SK-N-SH treated with all-trans-retinoic acid at 6 μM for 48 hours (cell line): ENCODE measurements at regions not wholly inside any gene's neighbourhood (a gene's known extent, or its start where the extent isn't known, plus 50 kb on each side); places are given as distances from the start of the nearest gene placed in this dataset.

Source experiments
- ATAC-seq: fragments of 200-7000 bp; cut with Tn5 transposase; 3 replicates; pipeline ENCODE4 v1.9.1; 2020; ENCODE audit warnings: mild to moderate bottlenecking, moderate library complexity
- ARNTL ChIP-seq: fragments of 450-650 bp; formaldehyde crosslinking; IDR thresholded peaks from 2 replicates; pipeline ENCODE4 v1.5.0; 2020; ENCODE audit warnings: low read depth, mild to moderate bottlenecking, moderate library complexity, borderline replicate concordance
- BACH2 ChIP-seq: fragments of 250-450 bp; sonication (Bioruptor Pico); IDR thresholded peaks from 2 replicates; pipeline ENCODE4 v1.9.0; 2021; ENCODE audit warnings: mild to moderate bottlenecking, borderline replicate concordance
- CSDC2 ChIP-seq: fragments of 250-450 bp; sonication (Bioruptor Pico); IDR thresholded peaks from 2 replicates; pipeline ENCODE4 v1.5.0; 2020; ENCODE audit warnings: mild to moderate bottlenecking, moderate library complexity
- GLIS3 ChIP-seq: fragments of 250-450 bp; sonication (Bioruptor Pico); IDR thresholded peaks from 2 replicates; pipeline ENCODE4 v1.5.0; 2020; ENCODE audit warnings: mild to moderate bottlenecking, moderate library complexity
- ISL1 ChIP-seq: fragments of 250-450 bp; sonication (Bioruptor Pico); IDR thresholded peaks from 2 replicates; pipeline ENCODE4 v2.1.2; 2022; ENCODE audit warnings: mild to moderate bottlenecking, moderate library complexity
- PPARA ChIP-seq: fragments of 250-450 bp; sonication (Bioruptor Pico); IDR thresholded peaks from 2 replicates; pipeline ENCODE4 v1.5.0; 2020; ENCODE audit warnings: mild to moderate bottlenecking, borderline replicate concordance
- RARB ChIP-seq: fragments of 250-450 bp; sonication (Bioruptor Pico); IDR thresholded peaks from 2 replicates; pipeline ENCODE4 v1.8.0; 2021; ENCODE audit warnings: mild to moderate bottlenecking, moderate library complexity
- SNAI2 ChIP-seq: fragments of 250-450 bp; sonication (Bioruptor Pico); IDR thresholded peaks from 2 replicates; pipeline ENCODE4 v1.5.0; 2020; ENCODE audit warnings: mild to moderate bottlenecking, moderate library complexity
- TCF4 ChIP-seq: fragments of 250-450 bp; sonication (Bioruptor Pico); IDR thresholded peaks from 2 replicates; pipeline ENCODE4 v1.8.0; 2021; ENCODE audit warnings: mild to moderate bottlenecking, moderate library complexity, borderline replicate concordance
- TSHZ2 ChIP-seq: fragments of 250-450 bp; sonication (Bioruptor Pico); IDR thresholded peaks from 2 replicates; pipeline ENCODE4 v1.5.0; 2020; ENCODE audit warnings: mild to moderate bottlenecking, moderate library complexity
- ZC3H10 ChIP-seq: fragments of 250-450 bp; sonication (Bioruptor Pico); IDR thresholded peaks from 2 replicates; pipeline ENCODE4 v1.5.1; 2021; ENCODE audit warnings: mild to moderate bottlenecking, moderate library complexity
- ZFP3 ChIP-seq: fragments of 250-450 bp; sonication (Bioruptor Pico); IDR thresholded peaks from 2 replicates; pipeline ENCODE4 v1.5.0; 2020; ENCODE audit warnings: mild to moderate bottlenecking, moderate library complexity
- ZFP30 ChIP-seq: fragments of 450-650 bp; formaldehyde crosslinking; IDR thresholded peaks from 2 replicates; pipeline ENCODE4 v1.5.0; 2022; ENCODE audit warnings: mild to moderate bottlenecking, moderate library complexity
- ZNF565 ChIP-seq: fragments of 450-650 bp; formaldehyde crosslinking; conservative IDR thresholded peaks from 2 replicates; pipeline ENCODE4 v1.5.0; 2020; ENCODE audit warnings: low read depth, mild to moderate bottlenecking, moderate library complexity
- ZNF8 ChIP-seq: fragments of 450-650 bp; formaldehyde crosslinking; IDR thresholded peaks from 2 replicates; pipeline ENCODE4 v1.5.0; 2020; ENCODE audit warnings: mild to moderate bottlenecking, moderate library complexity
- TF ChIP-seq, protein P1 (sequence below): fragments of 250-450 bp; sonication (Bioruptor Pico); IDR thresholded peaks from 2 replicates; pipeline ENCODE4 v1.5.1; 2021; ENCODE audit warnings: mild to moderate bottlenecking, moderate library complexity
- TF ChIP-seq, protein P2 (sequence below): fragments of 250-450 bp; sonication (Bioruptor Pico); IDR thresholded peaks from 2 replicates; pipeline ENCODE4 v1.8.0; 2020; ENCODE audit warnings: mild to moderate bottlenecking, moderate library complexity, borderline replicate concordance
- TF ChIP-seq, protein P3 (sequence below): fragments of 250-450 bp; sonication (Bioruptor Pico); IDR thresholded peaks from 2 replicates; pipeline ENCODE4 v1.8.0; 2021; ENCODE audit warnings: low read depth, mild to moderate bottlenecking, moderate library complexity, borderline replicate concordance

DNA sequence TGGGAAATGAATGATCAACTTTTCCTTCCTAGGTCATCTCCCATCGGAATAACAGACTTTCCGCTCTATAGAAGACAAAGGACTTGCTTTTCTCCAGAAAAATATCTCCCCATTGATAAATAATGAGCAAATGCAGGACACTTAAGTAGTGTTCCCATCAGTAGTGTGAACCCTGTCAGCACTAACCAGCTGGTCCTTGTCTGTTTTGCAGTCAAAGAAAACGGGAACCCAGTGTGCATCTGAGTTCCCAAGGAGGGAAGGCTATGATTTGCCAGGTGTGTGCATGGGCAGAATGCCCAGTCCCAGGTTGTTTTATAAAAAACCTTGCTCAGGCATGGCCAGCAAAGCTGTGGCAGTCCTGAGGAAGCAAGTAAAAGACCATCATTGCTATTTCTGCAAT is 256.5 kb upstream of the HMGA2 start (continued):
- TF ChIP-seq ARNTL (CRISPR knock-in tag) (no peak), ZFP30 (CRISPR knock-in tag) (no peak)

DNA sequence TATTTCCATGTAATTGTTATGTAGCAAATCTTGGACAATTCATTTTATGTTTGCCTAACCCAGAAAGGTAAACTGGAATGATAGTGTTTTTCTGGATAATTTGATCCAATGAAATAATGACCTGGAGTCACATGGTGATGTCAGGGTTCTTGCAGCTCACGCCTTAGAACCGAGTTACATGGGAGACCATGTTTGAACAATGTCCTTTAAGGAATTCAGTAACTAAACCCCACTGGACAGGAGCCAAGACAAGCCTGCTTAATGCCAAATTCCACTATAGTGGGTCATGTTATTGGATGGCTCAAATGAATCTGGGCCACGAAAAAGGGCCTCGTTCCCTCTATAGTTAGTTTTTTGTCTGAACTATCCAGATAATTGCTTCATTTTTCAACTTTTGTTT is 255.8 kb upstream of the HMGA2 start:
- ATAC-seq = peak; percentile 14
- TF ChIP-seq ZFP30 (CRISPR knock-in tag) (no peak), TCF4 (CRISPR knock-in tag) (no peak), GLIS3 (CRISPR knock-in tag) (no peak), RARB (CRISPR knock-in tag) (no peak), ARNTL (CRISPR knock-in tag) (no peak), ZC3H10 (no peak), BACH2 (CRISPR knock-in tag) (no peak)
- TF ChIP-seq, protein P1, sequence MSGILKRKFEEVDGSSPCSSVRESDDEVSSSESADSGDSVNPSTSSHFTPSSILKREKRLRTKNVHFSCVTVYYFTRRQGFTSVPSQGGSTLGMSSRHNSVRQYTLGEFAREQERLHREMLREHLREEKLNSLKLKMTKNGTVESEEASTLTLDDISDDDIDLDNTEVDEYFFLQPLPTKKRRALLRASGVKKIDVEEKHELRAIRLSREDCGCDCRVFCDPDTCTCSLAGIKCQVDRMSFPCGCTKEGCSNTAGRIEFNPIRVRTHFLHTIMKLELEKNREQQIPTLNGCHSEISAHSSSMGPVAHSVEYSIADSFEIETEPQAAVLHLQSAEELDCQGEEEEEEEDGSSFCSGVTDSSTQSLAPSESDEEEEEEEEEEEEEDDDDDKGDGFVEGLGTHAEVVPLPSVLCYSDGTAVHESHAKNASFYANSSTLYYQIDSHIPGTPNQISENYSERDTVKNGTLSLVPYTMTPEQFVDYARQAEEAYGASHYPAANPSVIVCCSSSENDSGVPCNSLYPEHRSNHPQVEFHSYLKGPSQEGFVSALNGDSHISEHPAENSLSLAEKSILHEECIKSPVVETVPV (CRISPR knock-in tag) = no peak

GRCh38 chr12:65570451-65571130 is 253.7 kb upstream of the HMGA2 start:
- no peak for TF ChIP-seq PPARA (CRISPR knock-in tag)
- TF ChIP-seq, all 23 proteins: peak for 0
- ATAC-seq = no peak

- ATAC-seq = no peak
- TF ChIP-seq, protein P2, sequence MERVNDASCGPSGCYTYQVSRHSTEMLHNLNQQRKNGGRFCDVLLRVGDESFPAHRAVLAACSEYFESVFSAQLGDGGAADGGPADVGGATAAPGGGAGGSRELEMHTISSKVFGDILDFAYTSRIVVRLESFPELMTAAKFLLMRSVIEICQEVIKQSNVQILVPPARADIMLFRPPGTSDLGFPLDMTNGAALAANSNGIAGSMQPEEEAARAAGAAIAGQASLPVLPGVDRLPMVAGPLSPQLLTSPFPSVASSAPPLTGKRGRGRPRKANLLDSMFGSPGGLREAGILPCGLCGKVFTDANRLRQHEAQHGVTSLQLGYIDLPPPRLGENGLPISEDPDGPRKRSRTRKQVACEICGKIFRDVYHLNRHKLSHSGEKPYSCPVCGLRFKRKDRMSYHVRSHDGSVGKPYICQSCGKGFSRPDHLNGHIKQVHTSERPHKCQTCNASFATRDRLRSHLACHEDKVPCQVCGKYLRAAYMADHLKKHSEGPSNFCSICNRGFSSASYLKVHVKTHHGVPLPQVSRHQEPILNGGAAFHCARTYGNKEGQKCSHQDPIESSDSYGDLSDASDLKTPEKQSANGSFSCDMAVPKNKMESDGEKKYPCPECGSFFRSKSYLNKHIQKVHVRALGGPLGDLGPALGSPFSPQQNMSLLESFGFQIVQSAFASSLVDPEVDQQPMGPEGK (CRISPR knock-in tag) = no peak
- no peak for TF ChIP-seq CSDC2
- TF ChIP-seq, protein P3, sequence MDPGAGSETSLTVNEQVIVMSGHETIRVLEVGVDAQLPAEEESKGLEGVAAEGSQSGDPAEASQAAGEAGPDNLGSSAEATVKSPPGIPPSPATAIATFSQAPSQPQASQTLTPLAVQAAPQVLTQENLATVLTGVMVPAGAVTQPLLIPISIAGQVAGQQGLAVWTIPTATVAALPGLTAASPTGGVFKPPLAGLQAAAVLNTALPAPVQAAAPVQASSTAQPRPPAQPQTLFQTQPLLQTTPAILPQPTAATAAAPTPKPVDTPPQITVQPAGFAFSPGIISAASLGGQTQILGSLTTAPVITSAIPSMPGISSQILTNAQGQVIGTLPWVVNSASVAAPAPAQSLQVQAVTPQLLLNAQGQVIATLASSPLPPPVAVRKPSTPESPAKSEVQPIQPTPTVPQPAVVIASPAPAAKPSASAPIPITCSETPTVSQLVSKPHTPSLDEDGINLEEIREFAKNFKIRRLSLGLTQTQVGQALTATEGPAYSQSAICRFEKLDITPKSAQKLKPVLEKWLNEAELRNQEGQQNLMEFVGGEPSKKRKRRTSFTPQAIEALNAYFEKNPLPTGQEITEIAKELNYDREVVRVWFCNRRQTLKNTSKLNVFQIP (CRISPR knock-in tag) = no peak
- TF ChIP-seq, protein P1 (CRISPR knock-in tag) = no peak
- TF ChIP-seq ZFP3 = no peak
- TF ChIP-seq PPARA (CRISPR knock-in tag) = no peak
- no peak for TF ChIP-seq GLIS3 (CRISPR knock-in tag)
- TF ChIP-seq TSHZ2 = no peak
- TF ChIP-seq SNAI2 (CRISPR knock-in tag) = no peak
- no peak for TF ChIP-seq ZNF8 (CRISPR knock-in tag)
- TF ChIP-seq ZNF565 (CRISPR knock-in tag) = no peak
- TF ChIP-seq ISL1 (CRISPR knock-in tag) = no peak
Observed at GRCh38 chr12:65574867-65575266, 249.4 kb upstream of the HMGA2 start.
